GM21515 (cell line): ENCODE measurements at regions not wholly inside any gene's neighbourhood (a gene's known extent, or its start where the extent isn't known, plus 50 kb on each side); places are given as distances from the start of the nearest gene placed in this dataset.
"Not testable (repeated sequence)": the region's sequence is repeated elsewhere in the genome, so short reads cannot be mapped to it uniquely, and the experiment has no call there.

Experiments used
- ATAC-seq: cut with Tn5 transposase; IDR thresholded peaks from one replicate; pipeline ENCODE4 v1.9.1; 2021; ENCODE audit not compliant: unreplicated experiment

DNA sequence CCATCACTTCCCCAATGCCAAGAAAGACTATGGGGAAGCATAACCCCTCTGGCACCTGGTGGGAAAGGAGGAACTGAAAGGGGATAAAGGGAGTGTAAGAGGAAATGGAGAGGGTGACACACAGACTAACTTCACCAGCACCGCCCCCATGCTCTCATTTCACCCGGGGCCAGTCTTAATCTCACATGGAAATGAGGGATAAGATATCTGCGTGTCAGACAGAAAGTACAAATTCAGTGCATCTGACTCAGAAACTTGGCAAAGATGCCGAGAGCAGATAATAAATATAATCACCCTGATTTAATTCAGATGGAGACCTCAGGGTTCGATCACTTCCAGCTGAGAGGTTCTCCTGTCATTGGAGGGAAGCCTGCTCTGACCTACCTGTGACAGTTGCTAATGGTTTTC is 191.6 kb downstream of the DUSP6 start:
- ATAC-seq: no peak

GRCh38 chr12:89157413-89157812 is 194.9 kb downstream of the DUSP6 start:
- no peak for ATAC-seq

GRCh38 chr12:89156862-89157262 is 195.4 kb downstream of the DUSP6 start:
- no peak for ATAC-seq

DNA sequence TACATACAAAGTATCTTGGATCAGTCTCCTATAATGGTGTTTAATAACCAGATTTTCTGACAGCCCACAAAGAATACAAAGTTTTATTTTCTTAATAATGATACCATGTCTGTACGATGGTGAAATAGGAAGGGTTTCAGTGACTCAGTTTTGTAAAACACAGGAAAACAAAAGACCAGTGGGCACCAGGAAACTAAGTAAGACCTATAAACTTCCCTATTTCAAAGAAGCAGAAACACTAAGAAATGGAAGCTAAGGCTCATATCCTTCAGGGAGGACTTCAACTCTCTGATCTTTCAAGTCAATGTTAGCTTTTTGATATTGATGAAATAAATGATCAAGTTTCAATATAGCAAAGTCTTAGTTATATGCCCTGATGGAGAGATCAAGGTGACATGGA is 196.0 kb downstream of the DUSP6 start:
- no peak for ATAC-seq

DNA sequence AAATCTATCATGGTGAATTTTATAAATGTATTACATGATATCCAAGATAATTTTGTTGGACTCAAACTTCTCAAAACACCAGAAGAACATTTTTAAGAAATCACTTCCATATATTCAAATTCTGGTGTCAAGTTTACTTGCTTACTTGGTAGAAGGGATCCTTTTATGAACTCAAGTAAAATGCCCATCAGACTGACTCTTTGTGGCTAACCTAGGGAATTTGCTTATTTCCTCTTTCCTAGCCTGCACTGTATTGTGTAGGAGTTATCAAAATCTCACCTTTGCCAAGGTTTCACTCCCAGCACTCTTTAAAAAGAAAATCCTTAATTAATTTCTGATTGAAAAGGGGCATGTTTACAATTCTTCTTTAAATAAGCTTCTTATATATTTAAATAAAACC is 196.5 kb downstream of the DUSP6 start:
- no peak for ATAC-seq

GRCh38 chr12:89154743-89155499 is 197.4 kb downstream of the DUSP6 start:
- no peak for ATAC-seq

DNA sequence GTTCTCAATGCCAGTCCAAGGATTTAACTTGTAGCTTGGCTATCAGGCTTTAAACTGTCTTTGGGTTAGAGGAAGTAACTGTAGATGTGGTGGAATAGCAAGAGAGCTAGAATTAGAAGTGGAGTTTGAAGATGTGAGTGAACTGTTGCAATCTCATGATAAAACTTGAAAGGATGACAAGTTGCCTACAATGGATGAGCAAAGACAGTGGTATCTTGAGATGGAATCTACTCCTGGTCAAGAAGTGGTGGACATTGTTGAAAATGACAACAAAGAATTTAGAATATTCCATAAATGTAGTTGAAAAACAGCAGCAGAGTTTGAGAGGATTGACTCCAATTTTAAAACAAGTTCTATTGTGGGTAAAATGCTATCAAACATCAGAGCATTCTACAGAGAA is 199.0 kb downstream of the DUSP6 start:
- ATAC-seq: no peak

- ATAC-seq: no peak
These were observed 200.8 kb downstream of the DUSP6 start for GRCh38 chr12:89151536-89151935.

- not testable (repeated sequence) for ATAC-seq
These were observed 201.5 kb downstream of the DUSP6 start for GRCh38 chr12:89150789-89151188.

- no peak for ATAC-seq
These were observed 211.6 kb downstream of the DUSP6 start for GRCh38 chr12:89140602-89141238.

DNA sequence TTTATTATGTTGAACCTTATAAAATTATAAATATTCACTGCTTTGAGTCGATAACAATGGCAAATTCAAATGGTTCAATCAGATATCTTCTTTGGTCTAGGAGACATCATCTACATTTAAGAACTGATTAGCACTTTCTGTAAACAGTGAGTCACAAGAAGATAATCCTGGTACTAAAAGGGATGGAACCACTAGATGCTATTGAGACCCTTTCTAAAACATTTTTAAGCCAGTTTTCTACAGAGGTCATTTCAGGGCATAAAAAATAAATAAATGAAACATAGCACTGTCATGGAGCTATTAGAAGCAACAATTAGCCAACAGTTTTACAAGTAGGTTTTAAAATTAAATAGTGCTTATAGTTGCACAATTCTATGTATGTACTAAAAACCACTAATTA is 212.2 kb downstream of the DUSP6 start:
- no peak for ATAC-seq

- ATAC-seq: no peak
These were observed 212.9 kb downstream of the DUSP6 start for GRCh38 chr12:89139390-89139789.

DNA sequence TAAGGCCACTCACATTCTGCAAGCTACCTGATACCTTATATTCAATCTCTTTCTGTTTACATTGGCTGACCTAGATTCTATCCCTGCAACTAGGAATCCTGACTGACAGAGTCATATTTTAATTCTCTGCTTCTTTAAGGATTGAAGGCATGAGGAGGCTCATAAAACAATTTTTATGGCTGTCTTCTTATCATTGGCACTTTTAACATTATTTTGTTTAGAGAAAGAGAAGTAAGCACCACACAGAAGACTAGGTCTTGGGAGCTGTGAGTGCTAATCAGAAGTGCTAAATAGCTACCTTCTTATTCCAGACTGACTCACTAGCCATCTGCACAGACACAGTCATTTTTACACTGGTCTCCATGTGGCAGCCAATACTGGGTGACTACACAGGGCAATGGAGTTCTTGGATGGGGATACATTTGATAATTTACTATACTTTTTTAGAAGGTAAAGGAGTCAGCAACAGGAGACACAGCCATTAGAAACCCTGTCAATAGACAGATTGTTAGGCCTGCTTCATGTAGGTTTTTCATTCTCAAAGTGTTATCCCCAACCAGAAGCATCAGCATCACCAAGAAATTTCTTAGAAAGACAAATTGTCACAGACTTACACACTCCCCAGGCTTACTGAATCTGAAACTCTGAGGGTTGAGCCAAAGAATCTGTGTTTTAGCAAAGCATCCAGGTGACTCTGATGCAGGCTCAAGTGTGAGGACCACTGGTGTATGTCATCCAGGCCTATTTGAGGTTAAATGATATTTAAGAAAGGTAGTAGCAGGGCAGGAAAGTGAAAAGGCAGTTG is 214.1 kb downstream of the DUSP6 start:
- ATAC-seq: no peak

DNA sequence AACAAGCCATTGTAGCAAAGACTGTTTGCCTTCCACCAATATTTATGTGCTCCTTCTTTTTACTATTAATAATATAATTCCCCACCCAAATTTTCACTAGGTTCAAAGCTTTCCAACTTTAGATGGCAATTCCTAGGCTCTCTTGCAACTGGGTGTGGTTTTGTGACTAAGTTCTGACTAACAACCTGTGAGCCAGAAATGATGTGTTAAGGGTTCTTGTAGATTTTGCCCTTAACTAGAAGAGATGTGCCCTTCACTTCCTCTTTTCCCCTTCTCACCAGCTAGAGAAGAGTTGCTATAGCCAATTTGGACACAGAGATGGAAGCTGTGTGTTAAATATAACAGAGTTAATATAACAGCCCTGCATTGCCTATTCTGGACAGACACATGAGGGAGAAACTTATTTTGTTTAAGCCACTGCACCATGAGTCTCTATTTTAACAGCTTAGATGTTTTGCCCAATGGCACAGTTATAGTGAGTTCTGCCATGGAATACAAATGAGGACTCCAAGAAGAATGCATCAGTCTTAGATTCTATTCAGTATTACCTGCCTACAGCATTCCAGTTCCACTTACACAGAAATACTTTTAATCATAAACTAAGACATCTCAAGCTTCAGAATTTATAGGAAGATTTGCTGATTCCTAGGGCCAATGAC is 216.2 kb downstream of the DUSP6 start:
- ATAC-seq: no peak

DNA sequence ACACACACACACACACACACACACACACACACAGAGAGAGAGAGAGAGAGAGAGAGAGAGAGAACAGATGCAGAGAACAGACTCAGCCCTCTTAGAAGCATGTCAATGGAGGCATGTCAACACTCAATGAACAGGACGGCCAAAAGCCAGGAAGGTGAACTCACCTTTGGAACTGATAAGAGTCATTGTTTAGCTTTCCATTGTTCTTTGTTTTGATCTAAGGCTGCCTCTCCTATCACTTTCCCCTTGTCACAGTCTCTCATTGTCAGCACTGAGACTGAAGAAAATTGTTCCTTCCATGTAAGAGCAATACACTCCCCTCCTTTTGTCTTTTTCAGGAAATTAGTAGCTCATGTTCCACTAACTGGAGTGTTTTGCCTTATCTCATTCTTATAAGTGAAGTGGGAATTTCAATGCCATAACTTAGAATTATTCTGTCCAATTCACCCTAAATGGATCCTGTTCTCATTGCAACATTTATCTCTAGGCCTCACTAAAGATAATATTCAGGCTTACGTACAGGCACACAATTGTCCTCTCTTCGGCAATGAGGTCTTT is 218.0 kb downstream of the DUSP6 start:
- ATAC-seq: no peak

DNA sequence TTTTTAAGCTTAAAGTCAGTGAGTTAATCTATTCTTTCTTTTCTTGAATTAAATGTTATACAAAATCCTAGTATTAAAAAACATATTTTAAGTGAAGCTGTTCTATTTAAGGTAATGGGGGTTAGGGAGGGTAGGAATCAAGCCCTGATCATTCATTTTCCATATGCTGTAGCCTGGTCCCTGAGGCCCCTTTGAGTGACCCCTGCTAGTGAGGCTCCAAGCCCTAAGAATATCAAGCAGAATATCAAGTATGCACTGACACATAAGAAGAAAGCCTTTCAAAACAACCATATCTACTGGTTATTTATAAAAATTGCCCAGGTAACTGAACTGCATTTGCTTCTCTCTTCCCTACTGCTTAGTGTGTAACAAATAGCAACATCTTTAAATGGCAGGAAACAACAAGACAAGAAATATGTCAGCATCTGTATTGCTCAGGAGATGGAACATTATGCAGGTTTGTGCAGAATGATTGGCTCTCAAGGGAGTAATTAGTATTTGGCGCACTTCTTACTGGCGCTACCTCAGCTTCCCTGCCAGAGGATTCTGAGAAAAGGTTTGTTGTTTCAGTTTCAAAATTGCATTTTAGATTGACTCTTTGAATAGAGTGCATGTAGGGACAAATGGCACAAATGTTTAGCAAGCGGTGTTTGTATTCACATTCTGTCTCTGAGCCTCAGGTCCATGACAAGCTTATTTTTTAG is 223.0 kb downstream of the DUSP6 start:
- ATAC-seq: no peak

- ATAC-seq: no peak
These were observed 225.6 kb downstream of the DUSP6 start for GRCh38 chr12:89126712-89127111.

DNA sequence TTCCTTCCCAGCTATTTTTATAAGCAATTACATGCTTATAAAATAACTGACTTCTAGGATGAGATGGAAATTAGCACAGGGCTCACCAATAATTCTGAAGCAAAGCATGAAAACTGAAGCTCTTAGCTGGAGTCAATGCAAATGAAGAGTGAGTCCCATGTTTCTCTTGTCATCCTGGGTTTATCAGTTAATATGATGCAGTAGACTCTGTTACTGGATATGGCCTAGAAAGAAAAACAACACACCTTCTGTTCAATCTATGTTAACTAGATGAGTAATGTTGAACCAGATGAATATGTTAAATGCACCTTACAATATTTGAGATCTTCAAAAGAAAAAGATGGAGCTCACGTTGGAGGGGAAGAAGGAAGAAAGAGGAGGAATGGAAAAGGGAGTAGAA is 229.4 kb downstream of the DUSP6 start:
- no peak for ATAC-seq

DNA sequence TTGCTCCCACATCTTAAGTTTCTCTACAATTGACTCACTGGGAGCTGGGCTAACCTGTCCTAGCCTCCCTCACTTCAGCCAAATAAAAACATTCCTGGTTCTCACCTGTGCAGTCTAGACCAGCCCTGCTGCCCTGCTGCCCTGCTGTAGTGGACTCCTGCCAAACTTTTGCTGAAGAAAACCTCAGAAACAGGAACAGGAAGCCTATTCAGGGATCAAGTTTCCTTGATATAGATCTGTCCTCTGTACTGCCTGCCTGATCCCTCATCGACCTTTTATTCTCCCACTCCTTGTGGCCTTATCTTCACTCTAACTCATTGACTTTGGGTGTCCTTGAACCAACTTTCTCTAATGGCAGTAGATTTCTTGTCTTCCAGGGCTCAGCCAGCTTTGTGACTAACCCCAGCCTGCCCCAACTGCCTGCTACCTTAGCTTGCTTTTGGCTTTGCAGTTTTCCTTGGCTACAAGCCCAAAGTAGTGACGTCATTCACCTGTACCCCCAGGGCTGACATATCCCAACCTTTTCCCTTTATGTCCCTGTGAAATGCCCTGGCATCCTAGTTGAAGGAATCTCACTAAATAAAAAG is 234.8 kb downstream of the DUSP6 start:
- ATAC-seq: no peak

DNA sequence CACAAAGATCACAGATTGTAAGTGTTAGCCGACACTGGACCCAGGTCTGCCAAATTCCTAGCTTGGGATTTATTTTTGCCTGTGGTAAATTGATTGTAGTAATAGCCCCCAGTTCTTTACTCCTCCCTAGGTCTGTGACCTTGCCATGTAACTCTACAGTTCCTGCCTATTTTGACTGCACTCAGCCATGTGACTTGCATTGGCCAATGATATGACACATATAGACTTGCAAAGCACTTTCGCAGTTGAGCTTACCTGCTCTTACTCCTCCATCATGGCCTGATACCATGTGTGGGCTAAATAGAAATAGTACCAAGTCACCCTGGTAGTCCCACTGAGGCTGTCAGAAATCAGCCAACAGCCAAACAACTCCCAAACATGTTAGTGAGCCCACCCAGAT is 240.3 kb downstream of the DUSP6 start:
- ATAC-seq: no peak
